ENCODE measurements at regions not wholly inside any gene's neighbourhood (a gene's known extent, or its start where the extent isn't known, plus 50 kb on each side); places are given as distances from the start of the nearest gene placed in this dataset.

DNA sequence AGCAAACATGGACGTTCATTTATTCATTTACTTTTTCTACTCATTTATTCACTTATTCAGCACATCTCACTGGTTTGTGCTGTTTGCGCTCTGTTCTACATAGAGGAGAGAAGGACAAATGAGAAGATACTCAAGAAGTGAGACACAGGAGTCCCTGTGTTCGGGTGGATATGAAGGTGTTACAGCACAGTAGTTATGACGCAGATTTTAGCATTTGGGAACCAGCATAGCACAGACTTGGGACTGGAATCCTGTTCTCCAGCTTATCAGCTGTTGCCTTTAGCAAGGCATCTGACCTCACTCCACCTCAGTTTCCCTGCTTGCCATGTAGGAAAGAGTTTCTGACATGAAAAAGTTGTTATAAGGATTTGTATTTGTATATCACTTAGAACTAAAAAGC is 430.1 kb downstream of the MAFB start:
- TF ChIP-seq, protein P1, sequence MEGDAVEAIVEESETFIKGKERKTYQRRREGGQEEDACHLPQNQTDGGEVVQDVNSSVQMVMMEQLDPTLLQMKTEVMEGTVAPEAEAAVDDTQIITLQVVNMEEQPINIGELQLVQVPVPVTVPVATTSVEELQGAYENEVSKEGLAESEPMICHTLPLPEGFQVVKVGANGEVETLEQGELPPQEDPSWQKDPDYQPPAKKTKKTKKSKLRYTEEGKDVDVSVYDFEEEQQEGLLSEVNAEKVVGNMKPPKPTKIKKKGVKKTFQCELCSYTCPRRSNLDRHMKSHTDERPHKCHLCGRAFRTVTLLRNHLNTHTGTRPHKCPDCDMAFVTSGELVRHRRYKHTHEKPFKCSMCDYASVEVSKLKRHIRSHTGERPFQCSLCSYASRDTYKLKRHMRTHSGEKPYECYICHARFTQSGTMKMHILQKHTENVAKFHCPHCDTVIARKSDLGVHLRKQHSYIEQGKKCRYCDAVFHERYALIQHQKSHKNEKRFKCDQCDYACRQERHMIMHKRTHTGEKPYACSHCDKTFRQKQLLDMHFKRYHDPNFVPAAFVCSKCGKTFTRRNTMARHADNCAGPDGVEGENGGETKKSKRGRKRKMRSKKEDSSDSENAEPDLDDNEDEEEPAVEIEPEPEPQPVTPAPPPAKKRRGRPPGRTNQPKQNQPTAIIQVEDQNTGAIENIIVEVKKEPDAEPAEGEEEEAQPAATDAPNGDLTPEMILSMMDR (conservative IDR thresholded peaks at IDR 0.05 in 1 of 2, IDR thresholded peaks at IDR 0.05 in 1 of 2; ENCODE audit: extremely low read depth in 1 of 2, insufficient read depth in 1 of 2, low read depth in 1 of 2, low read length in 2 of 2) = no peak
- TF ChIP-seq EZH2 (IDR thresholded peaks at IDR 0.05; ENCODE audit: borderline replicate concordance, low read length) = no peak
